HFFc6 (cell line): ENCODE measurements at regions not wholly inside any gene's neighbourhood (a gene's known extent, or its start where the extent isn't known, plus 50 kb on each side); places are given as distances from the start of the nearest gene placed in this dataset.
"Not testable (repeated sequence)": the region's sequence is repeated elsewhere in the genome, so short reads cannot be mapped to it uniquely, and the experiment has no call there.

Experiments used
- DNase-seq: peaks from one replicate; pipeline ENCODE4 v3.0.0-alpha.2; 2018
- H3K27ac Mint-ChIP-seq: 2 replicates; pipeline ENCODE4 v1.8.0; 2020; ENCODE audit warnings: mild to moderate bottlenecking, mixed read lengths
- H3K27me3 Mint-ChIP-seq: 2 replicates; pipeline ENCODE4 v1.8.0; 2021; ENCODE audit warnings: mild to moderate bottlenecking, moderate library complexity, mixed read lengths; ENCODE audit not compliant: insufficient read depth
- H3K36me3 Mint-ChIP-seq: 2 replicates; pipeline ENCODE4 v1.8.0; 2021; ENCODE audit warnings: low read depth, mixed read lengths
- H3K4me1 Mint-ChIP-seq: 2 replicates; pipeline ENCODE4 v1.8.0; 2020; ENCODE audit warnings: low read depth, mixed read lengths
- H3K4me3 Mint-ChIP-seq: 2 replicates; pipeline ENCODE4 v1.8.0; 2020; ENCODE audit warnings: mild to moderate bottlenecking, moderate library complexity, mixed read lengths
- H3K9me3 Mint-ChIP-seq: 2 replicates; pipeline ENCODE4 v1.8.0; 2020; ENCODE audit warnings: mild to moderate bottlenecking, mixed read lengths
- TF ChIP-seq, protein P1 (sequence below): fragments of 200-600 bp; sonication (generic); IDR thresholded peaks from 2 replicates; pipeline ENCODE4 v1.5.0; 2021; ENCODE audit warnings: antibody characterized with exemption, mild to moderate bottlenecking

- H3K36me3 Mint-ChIP-seq: no peaks in the 10 kb centered on the region
- no peaks in the 10 kb centered on the region for H3K27me3 Mint-ChIP-seq
- DNase-seq: no peak
- H3K27ac Mint-ChIP-seq: no peak overlapping the region
- H3K9me3 Mint-ChIP-seq: no peaks in the 10 kb centered on the region
- TF ChIP-seq, protein P1, sequence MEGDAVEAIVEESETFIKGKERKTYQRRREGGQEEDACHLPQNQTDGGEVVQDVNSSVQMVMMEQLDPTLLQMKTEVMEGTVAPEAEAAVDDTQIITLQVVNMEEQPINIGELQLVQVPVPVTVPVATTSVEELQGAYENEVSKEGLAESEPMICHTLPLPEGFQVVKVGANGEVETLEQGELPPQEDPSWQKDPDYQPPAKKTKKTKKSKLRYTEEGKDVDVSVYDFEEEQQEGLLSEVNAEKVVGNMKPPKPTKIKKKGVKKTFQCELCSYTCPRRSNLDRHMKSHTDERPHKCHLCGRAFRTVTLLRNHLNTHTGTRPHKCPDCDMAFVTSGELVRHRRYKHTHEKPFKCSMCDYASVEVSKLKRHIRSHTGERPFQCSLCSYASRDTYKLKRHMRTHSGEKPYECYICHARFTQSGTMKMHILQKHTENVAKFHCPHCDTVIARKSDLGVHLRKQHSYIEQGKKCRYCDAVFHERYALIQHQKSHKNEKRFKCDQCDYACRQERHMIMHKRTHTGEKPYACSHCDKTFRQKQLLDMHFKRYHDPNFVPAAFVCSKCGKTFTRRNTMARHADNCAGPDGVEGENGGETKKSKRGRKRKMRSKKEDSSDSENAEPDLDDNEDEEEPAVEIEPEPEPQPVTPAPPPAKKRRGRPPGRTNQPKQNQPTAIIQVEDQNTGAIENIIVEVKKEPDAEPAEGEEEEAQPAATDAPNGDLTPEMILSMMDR: no peak
- no peak overlapping the region for H3K4me3 Mint-ChIP-seq
- no peaks in the 10 kb centered on the region for H3K4me1 Mint-ChIP-seq
Measured at GRCh38 chr1:99062192-99062591, 57.5 kb upstream of the PLPPR5 start.

DNA sequence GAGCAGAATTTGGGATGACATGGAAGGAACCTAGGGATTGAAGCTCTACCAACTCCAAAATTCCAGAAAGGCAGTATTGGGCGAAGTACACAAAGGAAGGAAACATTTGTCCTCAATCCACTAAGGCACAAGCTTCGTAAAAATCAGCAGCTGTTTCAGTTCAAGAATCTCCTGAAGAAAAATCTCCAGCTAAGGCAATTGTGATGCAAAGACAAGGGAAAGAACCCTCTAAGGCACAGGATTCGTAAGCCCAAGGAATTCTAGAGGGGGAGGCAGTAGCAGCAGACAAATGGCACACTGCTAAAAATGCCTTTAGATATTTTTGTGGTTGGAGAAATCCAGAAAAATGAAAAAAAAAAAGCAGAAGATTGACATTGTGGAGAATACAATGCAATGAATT is 64.5 kb upstream of the PLPPR5 start:
- H3K9me3 Mint-ChIP-seq: no peaks in the 10 kb centered on the region
- TF ChIP-seq, protein P1: no peak
- no peaks in the 10 kb centered on the region for H3K27me3 Mint-ChIP-seq
- H3K27ac Mint-ChIP-seq: no peak overlapping the region
- H3K4me3 Mint-ChIP-seq: no peak overlapping the region
- H3K36me3 Mint-ChIP-seq: no peaks in the 10 kb centered on the region
- H3K4me1 Mint-ChIP-seq: no peaks in the 10 kb centered on the region
- DNase-seq: no peak

- H3K4me3 Mint-ChIP-seq, H3K36me3 Mint-ChIP-seq, H3K4me1 Mint-ChIP-seq, DNase-seq, H3K27ac Mint-ChIP-seq, H3K27me3 Mint-ChIP-seq, H3K9me3 Mint-ChIP-seq: not testable (repeated sequence)
Measured at GRCh38 chr1:99078529-99078928, 73.9 kb upstream of the PLPPR5 start.

DNA sequence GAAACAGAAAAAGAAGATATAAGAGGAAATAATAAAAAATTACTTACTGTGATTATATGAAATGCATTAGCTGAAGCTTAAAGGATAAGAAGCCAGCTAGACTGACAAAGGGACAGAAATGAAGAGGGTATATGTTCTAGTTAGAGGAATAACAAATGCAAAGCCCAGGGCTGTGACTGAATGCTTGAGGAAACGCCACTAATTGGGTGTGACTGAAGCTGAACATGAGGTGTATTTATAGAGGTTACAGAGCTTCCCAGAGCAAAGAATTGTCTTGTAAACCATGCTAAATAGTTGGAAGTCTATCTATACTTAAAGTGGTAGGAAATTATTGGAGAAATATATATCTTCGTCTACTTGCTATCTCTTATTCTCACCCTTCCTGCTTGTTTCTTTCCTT is 77.7 kb upstream of the PLPPR5 start:
- H3K4me3 Mint-ChIP-seq: no peak overlapping the region
- no peak overlapping the region for H3K27ac Mint-ChIP-seq
- H3K4me1 Mint-ChIP-seq: no peaks in the 10 kb centered on the region
- H3K9me3 Mint-ChIP-seq: no peaks in the 10 kb centered on the region
- TF ChIP-seq, protein P1: no peak
- no peaks in the 10 kb centered on the region; the same call in 1 of the 2 replicates for H3K27me3 Mint-ChIP-seq
- no peaks in the 10 kb centered on the region for H3K36me3 Mint-ChIP-seq
- DNase-seq: no peak

DNA sequence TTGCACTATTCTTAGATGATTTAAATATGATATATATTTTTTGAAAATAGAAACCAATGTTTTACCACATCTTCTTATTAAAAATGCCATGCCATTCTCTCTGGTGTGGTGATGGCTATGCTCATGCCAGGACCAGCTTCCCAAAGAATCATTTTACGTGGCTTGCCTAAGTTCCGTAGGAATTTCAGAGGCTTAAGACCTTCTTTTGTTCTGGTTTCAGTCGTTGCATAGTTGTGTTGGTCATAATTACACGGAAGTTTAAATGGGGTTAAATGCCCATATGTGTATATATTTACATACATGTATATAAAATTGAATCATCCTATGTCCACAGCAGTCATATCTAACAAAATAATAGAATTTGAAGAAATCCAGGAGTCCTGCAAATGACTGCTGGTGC is 78.7 kb upstream of the PLPPR5 start:
- no peak overlapping the region for H3K27ac Mint-ChIP-seq
- H3K36me3 Mint-ChIP-seq: no peaks in the 10 kb centered on the region
- H3K27me3 Mint-ChIP-seq: no peaks in the 10 kb centered on the region; the same call in 1 of the 2 replicates
- H3K9me3 Mint-ChIP-seq: peaks cover under 1% of the 10 kb centered on the region; the same call in 1 of the 2 replicates
- no peak for DNase-seq
- TF ChIP-seq, protein P1: no peak
- no peak overlapping the region for H3K4me3 Mint-ChIP-seq
- H3K4me1 Mint-ChIP-seq: no peaks in the 10 kb centered on the region

DNA sequence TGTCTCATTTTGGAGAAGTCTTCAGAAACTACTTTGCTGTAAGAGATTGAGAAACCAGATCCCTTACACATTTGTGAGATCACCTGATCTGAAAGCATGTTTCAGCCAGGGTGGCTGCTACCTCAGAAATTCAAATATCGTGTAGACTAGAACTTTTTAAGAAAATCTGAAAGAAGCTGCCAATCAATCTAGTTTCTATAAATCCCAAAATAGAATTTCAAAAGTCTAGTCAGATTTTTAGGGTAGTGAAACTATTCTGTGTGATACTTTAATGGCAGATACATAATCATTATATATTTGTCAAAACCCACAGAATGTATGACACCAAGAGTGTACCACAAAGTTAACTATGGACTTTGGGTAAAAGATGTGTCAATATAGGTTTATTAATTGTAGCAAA is 79.9 kb upstream of the PLPPR5 start:
- DNase-seq: no peak
- no peak overlapping the region for H3K4me3 Mint-ChIP-seq
- H3K9me3 Mint-ChIP-seq: peaks cover 6% of the 10 kb centered on the region; the same call in 1 of the 2 replicates
- H3K27ac Mint-ChIP-seq: no peak overlapping the region
- TF ChIP-seq, protein P1: no peak
- H3K27me3 Mint-ChIP-seq: no peaks in the 10 kb centered on the region; the same call in 1 of the 2 replicates
- no peaks in the 10 kb centered on the region for H3K4me1 Mint-ChIP-seq
- no peaks in the 10 kb centered on the region for H3K36me3 Mint-ChIP-seq
